Kidney epithelial cell (primary cell): ENCODE measurements at regions not wholly inside any gene's neighbourhood (a gene's known extent, or its start where the extent isn't known, plus 50 kb on each side); places are given as distances from the start of the nearest gene placed in this dataset.

Experiments
- DNase-seq: peaks from one replicate; pipeline ENCODE4 v3.0.0-alpha.2; 2010; ENCODE audit warnings: low read depth
- H3K27me3 ChIP-seq: 2 replicates; pipeline ENCODE4 v1.6.0; 2011; ENCODE audit warnings: low read length; ENCODE audit not compliant: control insufficient read depth, insufficient read depth
- H3K36me3 ChIP-seq: 2 replicates; pipeline ENCODE4 v1.5.1; 2011; ENCODE audit warnings: low read length; ENCODE audit not compliant: control insufficient read depth, insufficient read depth
- H3K4me3 ChIP-seq: 2 replicates; pipeline ENCODE4 v1.5.1; 2011; ENCODE audit warnings: low read depth, mild to moderate bottlenecking, control low read depth, low read length
- CTCF ChIP-seq: IDR thresholded peaks from 2 replicates; pipeline ENCODE4 v1.5.1; 2011; ENCODE audit warnings: mild to moderate bottlenecking, moderate library complexity, low read length, control low read depth, inconsistent platforms; ENCODE audit not compliant: insufficient read depth, poor library complexity, severe bottlenecking

GRCh38 chr4:157810137-157810774 is 362.6 kb downstream of the GASK1B start:
- no peak for DNase-seq
- H3K36me3 ChIP-seq = no peaks in the 10 kb centered on the region
- TF ChIP-seq CTCF = no peak
- H3K4me3 ChIP-seq = no peak overlapping the region
- no peaks in the 10 kb centered on the region for H3K27me3 ChIP-seq

GRCh38 chr4:157808796-157809383 is 363.9 kb downstream of the GASK1B start:
- DNase-seq = no peak
- H3K4me3 ChIP-seq = no peak overlapping the region
- TF ChIP-seq CTCF = no peak
- H3K27me3 ChIP-seq = no peaks in the 10 kb centered on the region
- no peaks in the 10 kb centered on the region for H3K36me3 ChIP-seq

GRCh38 chr4:157806184-157806583 is 366.6 kb downstream of the GASK1B start:
- DNase-seq = no peak

GRCh38 chr4:157804986-157805385 is 367.8 kb downstream of the GASK1B start:
- H3K4me3 ChIP-seq = no peak overlapping the region
- TF ChIP-seq CTCF = peak; percentile 65
- H3K36me3 ChIP-seq = no peaks in the 10 kb centered on the region
- peak; percentile 19 for DNase-seq
- H3K27me3 ChIP-seq = no peaks in the 10 kb centered on the region

More at GRCh38 chr4:157806184-157806583, 366.6 kb downstream of the GASK1B start:
- Histone ChIP-seq H3K4me3 (no peak overlapping the region), H3K27me3 (no peaks in the 10 kb centered on the region), H3K36me3 (no peaks in the 10 kb centered on the region)
- no peak for TF ChIP-seq CTCF

GRCh38 chr4:157803845-157804521 is 368.8 kb downstream of the GASK1B start:
- Histone ChIP-seq H3K4me3 (no peak overlapping the region), H3K27me3 (no peaks in the 10 kb centered on the region), H3K36me3 (no peaks in the 10 kb centered on the region)
- no peak for DNase-seq
- no peak for TF ChIP-seq CTCF

- Histone ChIP-seq H3K36me3 (no peaks in the 10 kb centered on the region), H3K27me3 (no peaks in the 10 kb centered on the region), H3K4me3 (no peak overlapping the region)
- no peak for TF ChIP-seq CTCF
- no peak for DNase-seq
Observed at GRCh38 chr4:157803421-157803820, 369.4 kb downstream of the GASK1B start.
